ENCODE measurements at regions not wholly inside any gene's neighbourhood (a gene's known extent, or its start where the extent isn't known, plus 50 kb on each side); places are given as distances from the start of the nearest gene placed in this dataset.

- TF ChIP-seq REST (IDR thresholded peaks at IDR 0.05; ENCODE audit: low read depth), result no peak
These were observed 292.4 kb upstream of the CHD6 start (continued) for GRCh38 chr20:41910558-41910957.

GRCh38 chr20:41905199-41905598 is 287.0 kb upstream of the CHD6 start:
- Histone ChIP-seq H3K36me3 (ENCODE audit: control insufficient read depth in 1 of 2, insufficient read depth in 2 of 2, low read length in 2 of 2) (no peaks in the 10 kb centered on the region), H3K9ac (ENCODE audit: low read length) (no peak overlapping the region), H4K20me1 (ENCODE audit: insufficient read depth) (no peaks in the 10 kb centered on the region), H3K9me2 (ENCODE audit: insufficient read depth) (no peaks in the 10 kb centered on the region), H2AFZ (ENCODE audit: low read depth, low read length, poor library complexity, severe bottlenecking) (no peak overlapping the region), H3K9me3 (ENCODE audit: control insufficient read depth in 1 of 2, insufficient read depth in 1 of 2, low read depth in 1 of 2, low read length in 2 of 2) (no peaks in the 10 kb centered on the region), H3K27ac (ENCODE audit: low read depth, low read length) (no peak overlapping the region), H3K4me3 (replicated peaks in 1 of 2; ENCODE audit: low read depth in 1 of 2, low read length in 2 of 2) (no peak overlapping the region), H3K4me2 (ENCODE audit: low read length) (no peak overlapping the region), H3K27me3 (ENCODE audit: insufficient read depth, low read length) (no peaks in the 10 kb centered on the region), H3K79me2 (ENCODE audit: insufficient read depth, low read length) (no peaks in the 10 kb centered on the region), H3K4me1 (ENCODE audit: control insufficient read depth in 1 of 2, insufficient read depth in 2 of 2, low read length in 2 of 2) (no peaks in the 10 kb centered on the region)
- POLR2A ChIA-PET, result no interaction called here
- ATAC-seq, result no peak
- BruUV-seq (replicated peaks), result no TSS peak
- intact Hi-C loops (cut with micrococcal nuclease), result no loop called here
- CTCF ChIA-PET, result no interaction called here
- RAD21 ChIA-PET (ENCODE audit: low non-redundant PET in 1 of 2, low total read pairs in 2 of 2, uncharacterized antibody in 2 of 2, unreplicated experiment in 2 of 2), result no interaction called here
- TF ChIP-seq RAD21 (IDR thresholded peaks at IDR 0.05; ENCODE audit: low read depth), result no peak
- DNase-seq (ENCODE audit: low read depth, low spot score), result no peak

- Histone ChIP-seq H3K27me3 (ENCODE audit: insufficient read depth, low read length) (no peaks in the 10 kb centered on the region), H3K4me3 (replicated peaks in 1 of 2; ENCODE audit: low read depth in 1 of 2, low read length in 2 of 2) (no peak overlapping the region), H3K9me2 (ENCODE audit: insufficient read depth) (no peaks in the 10 kb centered on the region), H3K9ac (ENCODE audit: low read length) (no peak overlapping the region), H3K4me1 (ENCODE audit: control insufficient read depth in 1 of 2, insufficient read depth in 2 of 2, low read length in 2 of 2) (no peaks in the 10 kb centered on the region), H3K27ac (ENCODE audit: low read depth, low read length) (no peak overlapping the region), H3K9me3 (ENCODE audit: control insufficient read depth in 1 of 2, insufficient read depth in 1 of 2, low read depth in 1 of 2, low read length in 2 of 2) (no peaks in the 10 kb centered on the region), H4K20me1 (ENCODE audit: insufficient read depth) (no peaks in the 10 kb centered on the region), H3K79me2 (ENCODE audit: insufficient read depth, low read length) (no peaks in the 10 kb centered on the region), H3K36me3 (ENCODE audit: control insufficient read depth in 1 of 2, insufficient read depth in 2 of 2, low read length in 2 of 2) (no peaks in the 10 kb centered on the region), H2AFZ (ENCODE audit: low read depth, low read length, poor library complexity, severe bottlenecking) (no peak overlapping the region), H3K4me2 (ENCODE audit: low read length) (no peak overlapping the region)
- ChIA-PET RAD21 (ENCODE audit: low non-redundant PET in 1 of 2, low total read pairs in 2 of 2, uncharacterized antibody in 2 of 2, unreplicated experiment in 2 of 2) (no interaction called here), POLR2A (no interaction called here), CTCF (no interaction called here)
- DNase-seq (ENCODE audit: low read depth, low spot score), result no peak
- no peak for ATAC-seq
- intact Hi-C loops (cut with micrococcal nuclease), result no loop called here
- BruUV-seq (replicated peaks), result no TSS peak
- no peak for TF ChIP-seq REST (IDR thresholded peaks at IDR 0.05; ENCODE audit: low read depth)
- TF ChIP-seq SIN3A (IDR thresholded peaks at IDR 0.05; ENCODE audit: low read depth), result no peak
- no peak for TF ChIP-seq MAX (IDR thresholded peaks at IDR 0.05)
- TF ChIP-seq EZH2phosphoT487 (IDR thresholded peaks at IDR 0.05; ENCODE audit: borderline replicate concordance), result no peak
- no peak for TF ChIP-seq EGR1 (IDR thresholded peaks at IDR 0.05; ENCODE audit: low read depth)
- TF ChIP-seq ZFX (IDR thresholded peaks at IDR 0.05), result no peak
- TF ChIP-seq POLR2AphosphoS5 (IDR thresholded peaks at IDR 0.05; ENCODE audit: low read depth, low read length), result no peak
- no peak for TF ChIP-seq CEBPB (IDR thresholded peaks at IDR 0.05; ENCODE audit: low read depth)
- no peak for TF ChIP-seq SP1 (IDR thresholded peaks at IDR 0.05; ENCODE audit: low read depth)
- no peak for TF ChIP-seq SRF (IDR thresholded peaks at IDR 0.05; ENCODE audit: low read depth)
- TF ChIP-seq CBX3 (IDR thresholded peaks at IDR 0.05; ENCODE audit: low read depth), result no peak
- no peak for TF ChIP-seq ZNF274 (IDR thresholded peaks at IDR 0.05; ENCODE audit: low read depth, low read length)
- no peak for TF ChIP-seq FOSL1 (IDR thresholded peaks at IDR 0.05; ENCODE audit: low read depth)
These were observed 285.4 kb upstream of the CHD6 start for GRCh38 chr20:41903586-41903985.
